ENCODE measurements at regions not wholly inside any gene's neighbourhood (a gene's known extent, or its start where the extent isn't known, plus 50 kb on each side); places are given as distances from the start of the nearest gene placed in this dataset.

GRCh38 chr6:71768356-71768755 lies 118.0 kb upstream of the RIMS1 start:
- TF ChIP-seq, protein P1, sequence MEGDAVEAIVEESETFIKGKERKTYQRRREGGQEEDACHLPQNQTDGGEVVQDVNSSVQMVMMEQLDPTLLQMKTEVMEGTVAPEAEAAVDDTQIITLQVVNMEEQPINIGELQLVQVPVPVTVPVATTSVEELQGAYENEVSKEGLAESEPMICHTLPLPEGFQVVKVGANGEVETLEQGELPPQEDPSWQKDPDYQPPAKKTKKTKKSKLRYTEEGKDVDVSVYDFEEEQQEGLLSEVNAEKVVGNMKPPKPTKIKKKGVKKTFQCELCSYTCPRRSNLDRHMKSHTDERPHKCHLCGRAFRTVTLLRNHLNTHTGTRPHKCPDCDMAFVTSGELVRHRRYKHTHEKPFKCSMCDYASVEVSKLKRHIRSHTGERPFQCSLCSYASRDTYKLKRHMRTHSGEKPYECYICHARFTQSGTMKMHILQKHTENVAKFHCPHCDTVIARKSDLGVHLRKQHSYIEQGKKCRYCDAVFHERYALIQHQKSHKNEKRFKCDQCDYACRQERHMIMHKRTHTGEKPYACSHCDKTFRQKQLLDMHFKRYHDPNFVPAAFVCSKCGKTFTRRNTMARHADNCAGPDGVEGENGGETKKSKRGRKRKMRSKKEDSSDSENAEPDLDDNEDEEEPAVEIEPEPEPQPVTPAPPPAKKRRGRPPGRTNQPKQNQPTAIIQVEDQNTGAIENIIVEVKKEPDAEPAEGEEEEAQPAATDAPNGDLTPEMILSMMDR (conservative IDR thresholded peaks at IDR 0.05; ENCODE audit: low read length), result no peak
- no peak for TF ChIP-seq EZH2phosphoT487 (IDR thresholded peaks at IDR 0.05; ENCODE audit: borderline replicate concordance)

Measured in Loucy (cell line).